ENCODE measurements at regions not wholly inside any gene's neighbourhood (a gene's known extent, or its start where the extent isn't known, plus 50 kb on each side); places are given as distances from the start of the nearest gene placed in this dataset.

- Mint-ChIP-seq H3K27me3 (ENCODE audit: insufficient read depth, unreplicated experiment) (no peaks in the 10 kb centered on the region), H3K27ac (ENCODE audit: unreplicated experiment) (no peak overlapping the region), H3K36me3 (ENCODE audit: insufficient read depth, unreplicated experiment) (no peaks in the 10 kb centered on the region), H3K4me3 (ENCODE audit: unreplicated experiment) (no peak overlapping the region), H3K9me3 (ENCODE audit: unreplicated experiment) (no peaks in the 10 kb centered on the region), H3K4me1 (ENCODE audit: low read depth, unreplicated experiment) (no peaks in the 10 kb centered on the region)
- no peaks in the 10 kb centered on the region for H3K36me3 ChIP-seq (ENCODE audit: control insufficient read depth, insufficient read depth, low read length)
- H3K4me3 ChIP-seq (ENCODE audit: low read depth, low read length) = no peak overlapping the region
- H3K4me1 ChIP-seq = no peaks in the 10 kb centered on the region
- no TSS peak for BruUV-seq (replicated peaks)
- no peaks in the 10 kb centered on the region for H3K27me3 ChIP-seq (replicated peaks; ENCODE audit: control insufficient read depth, insufficient read depth, low read length)
- TF ChIP-seq CTCF (IDR thresholded peaks at IDR 0.05; ENCODE audit: insufficient read depth in 1 of 2, low read depth in 1 of 2, low read length in 1 of 2, severe bottlenecking in 1 of 2, unreplicated experiment in 1 of 2) = no peak
- DNase-seq = no peak
- CTCF ChIA-PET = no interaction called here
- H3K9me3 ChIP-seq = no peaks in the 10 kb centered on the region
- POLR2A ChIA-PET = no interaction called here
- intact Hi-C loops (cut with micrococcal nuclease; ENCODE audit: unreplicated experiment) = no loop called here
Measured at GRCh38 chr9:89740722-89741121, 135.9 kb downstream of the GADD45G start.

- H3K27me3 ChIP-seq (replicated peaks; ENCODE audit: control insufficient read depth, insufficient read depth, low read length) = no peaks in the 10 kb centered on the region
- no peak for TF ChIP-seq CTCF (IDR thresholded peaks at IDR 0.05; ENCODE audit: insufficient read depth in 1 of 2, low read depth in 1 of 2, low read length in 1 of 2, severe bottlenecking in 1 of 2, unreplicated experiment in 1 of 2)
- Mint-ChIP-seq H3K4me3 (ENCODE audit: unreplicated experiment) (no peak overlapping the region), H3K27ac (ENCODE audit: unreplicated experiment) (no peak overlapping the region), H3K27me3 (ENCODE audit: insufficient read depth, unreplicated experiment) (no peaks in the 10 kb centered on the region), H3K9me3 (ENCODE audit: unreplicated experiment) (no peaks in the 10 kb centered on the region), H3K36me3 (ENCODE audit: insufficient read depth, unreplicated experiment) (no peaks in the 10 kb centered on the region), H3K4me1 (ENCODE audit: low read depth, unreplicated experiment) (no peaks in the 10 kb centered on the region)
- H3K9me3 ChIP-seq = no peaks in the 10 kb centered on the region
- no peaks in the 10 kb centered on the region for H3K4me1 ChIP-seq
- DNase-seq = no peak
- H3K4me3 ChIP-seq (ENCODE audit: low read depth, low read length) = no peak overlapping the region
- no peaks in the 10 kb centered on the region for H3K36me3 ChIP-seq (ENCODE audit: control insufficient read depth, insufficient read depth, low read length)
- CTCF ChIA-PET = no interaction called here
- BruUV-seq (replicated peaks) = no TSS peak
- intact Hi-C loops (cut with micrococcal nuclease; ENCODE audit: unreplicated experiment) = no loop called here
- POLR2A ChIA-PET = no interaction called here
Measured at GRCh38 chr9:89742660-89743059, 137.8 kb downstream of the GADD45G start.

GRCh38 chr9:89743216-89743572 is 138.4 kb downstream of the GADD45G start:
- Histone ChIP-seq H3K4me3 (ENCODE audit: low read depth, low read length) (no peak overlapping the region), H3K36me3 (ENCODE audit: control insufficient read depth, insufficient read depth, low read length) (no peaks in the 10 kb centered on the region), H3K4me1 (no peaks in the 10 kb centered on the region), H3K9me3 (no peaks in the 10 kb centered on the region), H3K27me3 (replicated peaks; ENCODE audit: control insufficient read depth, insufficient read depth, low read length) (no peaks in the 10 kb centered on the region)
- intact Hi-C loops (cut with micrococcal nuclease; ENCODE audit: unreplicated experiment) = no loop called here
- CTCF ChIA-PET = interaction anchor here (1.2 kb wide), 1 partner anchor 150 kb away, joined by 3 read pairs; no protein-coding TSS in a partner anchor
- POLR2A ChIA-PET = no interaction called here
- H3K4me3 Mint-ChIP-seq (ENCODE audit: unreplicated experiment) = no peak overlapping the region
- no peaks in the 10 kb centered on the region for H3K4me1 Mint-ChIP-seq (ENCODE audit: low read depth, unreplicated experiment)
- no peak overlapping the region for H3K27ac Mint-ChIP-seq (ENCODE audit: unreplicated experiment)
- no TSS peak for BruUV-seq (replicated peaks)
- H3K27me3 Mint-ChIP-seq (ENCODE audit: insufficient read depth, unreplicated experiment) = no peaks in the 10 kb centered on the region
- no peak for DNase-seq
- TF ChIP-seq CTCF (IDR thresholded peaks at IDR 0.05; ENCODE audit: insufficient read depth in 1 of 2, low read depth in 1 of 2, low read length in 1 of 2, severe bottlenecking in 1 of 2, unreplicated experiment in 1 of 2) = no peak
- no peaks in the 10 kb centered on the region for H3K36me3 Mint-ChIP-seq (ENCODE audit: insufficient read depth, unreplicated experiment)
- no peaks in the 10 kb centered on the region for H3K9me3 Mint-ChIP-seq (ENCODE audit: unreplicated experiment)

All from Caco-2 (cell line).